Activated naive CD8-positive, alpha-beta T cell treated with anti-CD3 and anti-CD28 coated beads, Interleukin-2, amount 10 ng/mL, durations not matched to agents 7 days and 5 days (primary cell): ENCODE measurements at regions not wholly inside any gene's neighbourhood (a gene's known extent, or its start where the extent isn't known, plus 50 kb on each side); places are given as distances from the start of the nearest gene placed in this dataset.

ENCODE experiments used
- ATAC-seq: fragments of 150-1000 bp; cut with Tn5 transposase; one replicate; pipeline ENCODE4 v1.10.0; 2021; ENCODE audit warnings: low read depth, moderate library complexity
- POLR2A ChIA-PET: fragments of 350-600 bp; sonication (Branson Sonifier 250); formaldehyde crosslinking; loops from one replicate; lab custom pipeline; 2021; ENCODE audit warnings: antibody characterized with exemption; lab: Charles Lee
- DNase-seq: peaks from one replicate; pipeline ENCODE4 v3.0.0; 2021
- H3K27ac Mint-ChIP-seq: one replicate; pipeline ENCODE4 v1.8.0; 2022; ENCODE audit warnings: mild to moderate bottlenecking, mixed read lengths
- H3K27me3 Mint-ChIP-seq: one replicate; pipeline ENCODE4 v1.8.0; 2022; ENCODE audit warnings: mild to moderate bottlenecking, moderate library complexity, mixed read lengths
- H3K36me3 Mint-ChIP-seq: one replicate; pipeline ENCODE4 v1.8.0; 2021; ENCODE audit warnings: mild to moderate bottlenecking, mixed read lengths
- H3K4me1 Mint-ChIP-seq: one replicate; pipeline ENCODE4 v1.8.0; 2021; ENCODE audit warnings: mixed read lengths
- H3K4me3 Mint-ChIP-seq: one replicate; pipeline ENCODE4 v1.8.0; 2022; ENCODE audit warnings: mild to moderate bottlenecking, moderate library complexity, mixed read lengths
- H3K9me3 Mint-ChIP-seq: one replicate; pipeline ENCODE4 v1.8.0; 2021; ENCODE audit warnings: mixed read lengths

GRCh38 chr4:85369703-85370380 lies 105.1 kb upstream of the ARHGAP24 start:
- H3K4me3 Mint-ChIP-seq, result no peak overlapping the region
- no peaks in the 10 kb centered on the region for H3K9me3 Mint-ChIP-seq
- ATAC-seq (no peak), DNase-seq (no peak)
- H3K27me3 Mint-ChIP-seq, result no peaks in the 10 kb centered on the region
- no peaks in the 10 kb centered on the region for H3K4me1 Mint-ChIP-seq
- no peak overlapping the region for H3K27ac Mint-ChIP-seq
- no peaks in the 10 kb centered on the region for H3K36me3 Mint-ChIP-seq
- POLR2A ChIA-PET, result no interaction called here

- POLR2A ChIA-PET, result no interaction called here
- DNase-seq (peak; percentile 7), ATAC-seq (peak; percentile 50)
- Mint-ChIP-seq H3K4me3 (no peak overlapping the region), H3K27me3 (no peaks in the 10 kb centered on the region), H3K9me3 (no peaks in the 10 kb centered on the region), H3K4me1 (no peaks in the 10 kb centered on the region), H3K27ac (no peak overlapping the region), H3K36me3 (no peaks in the 10 kb centered on the region)
These were observed 104.4 kb upstream of the ARHGAP24 start for GRCh38 chr4:85370400-85371032.

GRCh38 chr4:85372966-85373365 lies 102.0 kb upstream of the ARHGAP24 start:
- no peak overlapping the region for H3K4me3 Mint-ChIP-seq

GRCh38 chr4:85376285-85376684 lies 98.7 kb upstream of the ARHGAP24 start:
- no peak for ATAC-seq
- Mint-ChIP-seq H3K27me3 (no peaks in the 10 kb centered on the region), H3K4me1 (no peaks in the 10 kb centered on the region), H3K4me3 (no peak overlapping the region), H3K9me3 (no peaks in the 10 kb centered on the region), H3K27ac (no peak overlapping the region), H3K36me3 (no peaks in the 10 kb centered on the region)
- no peak for DNase-seq
- POLR2A ChIA-PET, result no interaction called here

More at GRCh38 chr4:85372966-85373365, 102.0 kb upstream of the ARHGAP24 start:
- no peaks in the 10 kb centered on the region for H3K9me3 Mint-ChIP-seq
- DNase-seq (no peak), ATAC-seq (no peak)
- POLR2A ChIA-PET, result no interaction called here
- no peaks in the 10 kb centered on the region for H3K36me3 Mint-ChIP-seq
- H3K4me1 Mint-ChIP-seq, result no peaks in the 10 kb centered on the region
- no peak overlapping the region for H3K27ac Mint-ChIP-seq
- H3K27me3 Mint-ChIP-seq, result no peaks in the 10 kb centered on the region

- H3K27me3 Mint-ChIP-seq, result no peaks in the 10 kb centered on the region
- no peaks in the 10 kb centered on the region for H3K36me3 Mint-ChIP-seq
- H3K27ac Mint-ChIP-seq, result no peak overlapping the region
- ATAC-seq (no peak), DNase-seq (no peak)
- H3K9me3 Mint-ChIP-seq, result peaks cover 2% of the 10 kb centered on the region
- no peaks in the 10 kb centered on the region for H3K4me1 Mint-ChIP-seq
- no peak overlapping the region for H3K4me3 Mint-ChIP-seq
- POLR2A ChIA-PET, result no interaction called here
These were observed 93.0 kb upstream of the ARHGAP24 start for GRCh38 chr4:85381968-85382367.

GRCh38 chr4:85391071-85391470 lies 83.9 kb upstream of the ARHGAP24 start:
- H3K9me3 Mint-ChIP-seq, result no peaks in the 10 kb centered on the region
- POLR2A ChIA-PET, result no interaction called here
- no peak for ATAC-seq
- H3K4me1 Mint-ChIP-seq, result no peaks in the 10 kb centered on the region
- no peak for DNase-seq
- H3K4me3 Mint-ChIP-seq, result no peak overlapping the region
- no peaks in the 10 kb centered on the region for H3K36me3 Mint-ChIP-seq
- no peaks in the 10 kb centered on the region for H3K27me3 Mint-ChIP-seq
- no peak overlapping the region for H3K27ac Mint-ChIP-seq

- POLR2A ChIA-PET, result no interaction called here
- Mint-ChIP-seq H3K4me3 (no peak overlapping the region), H3K27me3 (no peaks in the 10 kb centered on the region), H3K9me3 (no peaks in the 10 kb centered on the region), H3K27ac (no peak overlapping the region), H3K36me3 (no peaks in the 10 kb centered on the region), H3K4me1 (no peaks in the 10 kb centered on the region)
- DNase-seq (no peak), ATAC-seq (no peak)
These were observed 83.2 kb upstream of the ARHGAP24 start for GRCh38 chr4:85391589-85392410.

GRCh38 chr4:85393201-85393600 lies 81.7 kb upstream of the ARHGAP24 start:
- no peaks in the 10 kb centered on the region for H3K9me3 Mint-ChIP-seq
- H3K4me1 Mint-ChIP-seq, result no peaks in the 10 kb centered on the region
- no peak for DNase-seq
- H3K4me3 Mint-ChIP-seq, result no peak overlapping the region
- ATAC-seq, result no peak
- H3K27me3 Mint-ChIP-seq, result no peaks in the 10 kb centered on the region
- H3K27ac Mint-ChIP-seq, result no peak overlapping the region
- POLR2A ChIA-PET, result no interaction called here
- no peaks in the 10 kb centered on the region for H3K36me3 Mint-ChIP-seq

- H3K4me1 Mint-ChIP-seq, result no peaks in the 10 kb centered on the region
- no peaks in the 10 kb centered on the region for H3K9me3 Mint-ChIP-seq
- ATAC-seq, result no peak
- no peak overlapping the region for H3K27ac Mint-ChIP-seq
- H3K27me3 Mint-ChIP-seq, result peaks cover 2% of the 10 kb centered on the region
- H3K36me3 Mint-ChIP-seq, result no peaks in the 10 kb centered on the region
- POLR2A ChIA-PET, result no interaction called here
- no peak overlapping the region for H3K4me3 Mint-ChIP-seq
- DNase-seq, result no peak
These were observed 76.7 kb upstream of the ARHGAP24 start for GRCh38 chr4:85398276-85398675.

GRCh38 chr4:85399270-85399669 lies 75.7 kb upstream of the ARHGAP24 start:
- Mint-ChIP-seq H3K36me3 (no peaks in the 10 kb centered on the region), H3K9me3 (no peaks in the 10 kb centered on the region), H3K27ac (no peak overlapping the region), H3K4me1 (no peaks in the 10 kb centered on the region), H3K27me3 (peaks cover 2% of the 10 kb centered on the region), H3K4me3 (no peak overlapping the region)
- DNase-seq (no peak), ATAC-seq (no peak)
- POLR2A ChIA-PET, result no interaction called here

- Mint-ChIP-seq H3K4me3 (no peak overlapping the region), H3K27me3 (peaks cover 2% of the 10 kb centered on the region), H3K36me3 (no peaks in the 10 kb centered on the region), H3K27ac (no peak overlapping the region), H3K9me3 (no peaks in the 10 kb centered on the region), H3K4me1 (no peaks in the 10 kb centered on the region)
- POLR2A ChIA-PET, result no interaction called here
- ATAC-seq (no peak), DNase-seq (no peak)
These were observed 72.6 kb upstream of the ARHGAP24 start for GRCh38 chr4:85402371-85402770.

- ATAC-seq (no peak), DNase-seq (no peak)
- peaks cover 2% of the 10 kb centered on the region for H3K27me3 Mint-ChIP-seq
- POLR2A ChIA-PET, result no interaction called here
- H3K9me3 Mint-ChIP-seq, result no peaks in the 10 kb centered on the region
- H3K4me3 Mint-ChIP-seq, result no peak overlapping the region
- no peaks in the 10 kb centered on the region for H3K4me1 Mint-ChIP-seq
- H3K36me3 Mint-ChIP-seq, result no peaks in the 10 kb centered on the region
- no peak overlapping the region for H3K27ac Mint-ChIP-seq
These were observed 68.8 kb upstream of the ARHGAP24 start for GRCh38 chr4:85406185-85406584.

GRCh38 chr4:85407546-85407945 lies 67.4 kb upstream of the ARHGAP24 start:
- H3K27ac Mint-ChIP-seq, result no peak overlapping the region
- H3K4me3 Mint-ChIP-seq, result no peak overlapping the region
- no peaks in the 10 kb centered on the region for H3K4me1 Mint-ChIP-seq
- ATAC-seq (no peak), DNase-seq (no peak)
- H3K27me3 Mint-ChIP-seq, result no peaks in the 10 kb centered on the region
- H3K36me3 Mint-ChIP-seq, result no peaks in the 10 kb centered on the region
- POLR2A ChIA-PET, result no interaction called here
- no peaks in the 10 kb centered on the region for H3K9me3 Mint-ChIP-seq

- H3K27me3 Mint-ChIP-seq, result no peaks in the 10 kb centered on the region
- no peak for ATAC-seq
- no peaks in the 10 kb centered on the region for H3K36me3 Mint-ChIP-seq
- POLR2A ChIA-PET, result no interaction called here
- no peaks in the 10 kb centered on the region for H3K9me3 Mint-ChIP-seq
- no peak overlapping the region for H3K4me3 Mint-ChIP-seq
- H3K4me1 Mint-ChIP-seq, result no peaks in the 10 kb centered on the region
- no peak for DNase-seq
- no peak overlapping the region for H3K27ac Mint-ChIP-seq
These were observed 66.6 kb upstream of the ARHGAP24 start for GRCh38 chr4:85408301-85408700.
